Mucosa of gallbladder (tissue), 1 donor: ENCODE measurements at regions not wholly inside any gene's neighbourhood (a gene's known extent, or its start where the extent isn't known, plus 50 kb on each side); places are given as distances from the start of the nearest gene placed in this dataset.
A peak's percentile ranks its signal among the peaks of the same experiment; 100 is the strongest.

ENCODE experiments used
- DNase-seq: peaks from one replicate; pipeline ENCODE4 v3.0.0-alpha.2; 2020; ENCODE audit warnings: low spot score
- donor health status: DM: no; HTN: no; CAD: no.

GRCh38 chr11:15378941-15379340 is 264.2 kb downstream of the INSC start:
- no peak for DNase-seq

- no peak for DNase-seq
Measured at GRCh38 chr11:15379483-15379882, 264.8 kb downstream of the INSC start.

GRCh38 chr11:15390857-15391256 is 276.1 kb downstream of the INSC start:
- no peak for DNase-seq

- no peak for DNase-seq
Measured at GRCh38 chr11:15396778-15397177, 282.1 kb downstream of the INSC start.

GRCh38 chr11:15406851-15407351 is 292.2 kb downstream of the INSC start:
- no peak for DNase-seq

GRCh38 chr11:15412054-15412453 is 297.3 kb downstream of the INSC start:
- no peak for DNase-seq

- DNase-seq, result no peak
Measured at GRCh38 chr11:15418921-15419320, 304.2 kb downstream of the INSC start.

- DNase-seq, result no peak
Measured at GRCh38 chr11:15419696-15420095, 305.0 kb downstream of the INSC start.

- DNase-seq, result no peak
Measured at GRCh38 chr11:15430381-15430780, 315.7 kb downstream of the INSC start.

GRCh38 chr11:15434529-15434928 is 319.8 kb downstream of the INSC start:
- no peak for DNase-seq

- DNase-seq, result no peak
Measured at GRCh38 chr11:15446315-15446714, 331.6 kb downstream of the INSC start.

- DNase-seq, result no peak
Measured at GRCh38 chr11:15446929-15447328, 332.2 kb downstream of the INSC start.

- DNase-seq, result no peak
Measured at GRCh38 chr11:15451713-15452112, 337.0 kb downstream of the INSC start.

- DNase-seq, result no peak
Measured at GRCh38 chr11:15453211-15453765, 338.6 kb downstream of the INSC start.

- no peak for DNase-seq
Measured at GRCh38 chr11:15468466-15468865, 353.7 kb downstream of the INSC start.

GRCh38 chr11:15471048-15471894 is 356.5 kb downstream of the INSC start:
- DNase-seq, result peak; percentile 75

- DNase-seq, result peak; percentile 64
Measured at GRCh38 chr11:15471895-15472799, 357.4 kb downstream of the INSC start.

- no peak for DNase-seq
Measured at GRCh38 chr11:15473954-15474837, 359.5 kb downstream of the INSC start.

- DNase-seq, result no peak
Measured at GRCh38 chr11:15476371-15476917, 361.7 kb downstream of the INSC start.

GRCh38 chr11:15481871-15482270 is 367.1 kb downstream of the INSC start:
- no peak for DNase-seq

- DNase-seq, result no peak
Measured at GRCh38 chr11:15483205-15483604, 368.5 kb downstream of the INSC start.
